Fibroblast of mammary gland (primary cell): ENCODE measurements at regions not wholly inside any gene's neighbourhood (a gene's known extent, or its start where the extent isn't known, plus 50 kb on each side); places are given as distances from the start of the nearest gene placed in this dataset.

Source experiments
- DNase-seq: peaks from one replicate; pipeline ENCODE4 v3.0.0-alpha.2; 2010; ENCODE audit warnings: low read depth
- H3K4me3 ChIP-seq: 2 replicates; pipeline ENCODE4 v1.5.1; 2011; ENCODE audit warnings: low read depth, mild to moderate bottlenecking, low read length, moderate library complexity; ENCODE audit not compliant: control insufficient read depth
- TF ChIP-seq, protein P1 (sequence below): conservative IDR thresholded peaks from 2 replicates; pipeline ENCODE4 v1.5.1; 2011; ENCODE audit warnings: low read depth, low read length, inconsistent platforms; ENCODE audit not compliant: control insufficient read depth, insufficient read depth

DNA sequence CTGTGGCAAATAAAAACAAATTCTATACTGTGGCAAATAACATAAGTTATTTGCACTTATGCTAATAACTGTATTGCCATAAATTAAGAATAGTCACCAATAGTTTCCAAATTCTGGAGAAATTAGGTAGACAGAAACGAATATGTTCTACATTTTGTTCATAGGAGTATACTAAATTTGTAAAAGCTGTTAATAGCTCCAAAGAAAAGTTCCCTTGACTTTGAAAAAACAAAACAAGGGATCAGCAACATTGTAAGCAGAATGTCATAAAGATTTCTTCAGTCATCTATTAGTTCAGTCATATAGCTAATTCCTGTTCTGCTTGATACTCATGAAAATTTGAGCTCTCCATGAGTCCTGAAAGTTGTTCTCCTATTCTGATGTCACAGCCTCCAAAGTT lies 1472.8 kb downstream of the C4orf33 start:
- TF ChIP-seq, protein P1, sequence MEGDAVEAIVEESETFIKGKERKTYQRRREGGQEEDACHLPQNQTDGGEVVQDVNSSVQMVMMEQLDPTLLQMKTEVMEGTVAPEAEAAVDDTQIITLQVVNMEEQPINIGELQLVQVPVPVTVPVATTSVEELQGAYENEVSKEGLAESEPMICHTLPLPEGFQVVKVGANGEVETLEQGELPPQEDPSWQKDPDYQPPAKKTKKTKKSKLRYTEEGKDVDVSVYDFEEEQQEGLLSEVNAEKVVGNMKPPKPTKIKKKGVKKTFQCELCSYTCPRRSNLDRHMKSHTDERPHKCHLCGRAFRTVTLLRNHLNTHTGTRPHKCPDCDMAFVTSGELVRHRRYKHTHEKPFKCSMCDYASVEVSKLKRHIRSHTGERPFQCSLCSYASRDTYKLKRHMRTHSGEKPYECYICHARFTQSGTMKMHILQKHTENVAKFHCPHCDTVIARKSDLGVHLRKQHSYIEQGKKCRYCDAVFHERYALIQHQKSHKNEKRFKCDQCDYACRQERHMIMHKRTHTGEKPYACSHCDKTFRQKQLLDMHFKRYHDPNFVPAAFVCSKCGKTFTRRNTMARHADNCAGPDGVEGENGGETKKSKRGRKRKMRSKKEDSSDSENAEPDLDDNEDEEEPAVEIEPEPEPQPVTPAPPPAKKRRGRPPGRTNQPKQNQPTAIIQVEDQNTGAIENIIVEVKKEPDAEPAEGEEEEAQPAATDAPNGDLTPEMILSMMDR: no peak
- DNase-seq: no peak
- H3K4me3 ChIP-seq: no peak overlapping the region

DNA sequence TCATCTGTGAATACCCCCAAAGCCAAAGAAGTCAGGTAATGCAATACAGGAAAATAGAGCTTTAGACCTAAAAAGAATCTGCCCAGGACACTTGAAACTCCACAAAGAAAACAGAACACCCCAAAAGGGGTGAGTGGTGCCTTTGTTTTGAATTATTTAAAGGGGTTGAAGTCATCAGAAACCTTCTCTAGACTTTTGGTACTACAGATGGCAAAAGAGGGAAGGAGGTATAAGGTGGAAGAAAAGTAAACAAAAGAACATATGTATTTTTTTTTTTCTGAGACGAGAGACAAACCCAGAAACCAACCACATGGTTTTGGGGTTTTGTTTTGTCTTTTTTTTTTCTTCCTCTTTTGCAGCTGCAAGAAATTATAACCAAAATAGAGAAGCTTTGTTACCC lies 1477.8 kb downstream of the C4orf33 start:
- DNase-seq: no peak
- TF ChIP-seq, protein P1: no peak
- no peak overlapping the region for H3K4me3 ChIP-seq

DNA sequence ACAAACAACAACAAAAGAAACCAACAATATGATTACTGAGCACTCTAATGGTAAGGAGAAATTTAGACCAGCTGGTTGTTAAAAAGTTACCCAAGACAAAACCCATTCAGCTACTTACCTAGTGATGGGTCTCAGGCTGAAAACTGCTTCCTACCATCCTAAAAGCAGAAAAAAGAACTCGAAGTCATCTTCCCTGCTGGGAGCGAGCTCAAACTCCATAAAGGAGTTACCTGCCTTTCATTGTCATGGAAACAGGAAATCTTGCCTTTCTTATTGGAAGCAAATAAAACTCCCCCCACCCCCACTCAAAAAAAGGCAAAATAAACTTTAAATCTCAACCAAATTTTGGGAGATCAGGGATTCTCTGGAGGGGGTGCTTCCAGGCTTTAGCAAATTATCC lies 1478.3 kb downstream of the C4orf33 start:
- TF ChIP-seq, protein P1: no peak
- H3K4me3 ChIP-seq: no peak overlapping the region
- no peak for DNase-seq

DNA sequence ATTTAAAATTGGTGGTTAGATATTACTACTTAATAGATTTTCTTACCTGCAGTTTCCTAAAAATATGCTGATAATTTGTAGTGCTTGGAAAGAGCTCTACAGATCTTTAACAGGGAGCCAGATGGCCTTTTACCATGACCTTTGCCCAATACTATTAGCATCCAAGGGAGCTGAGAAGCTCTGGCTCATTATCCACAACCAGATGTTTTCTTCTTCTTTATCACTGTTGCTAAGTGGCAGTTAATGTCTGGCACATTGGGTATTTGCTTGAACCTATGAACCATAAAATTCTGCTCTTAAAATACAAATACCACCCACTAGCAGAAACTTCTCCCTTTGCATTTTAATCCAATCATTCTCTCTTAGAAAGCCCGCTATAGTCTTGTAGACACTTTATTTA lies 1480.3 kb downstream of the C4orf33 start:
- no peak overlapping the region for H3K4me3 ChIP-seq
- no peak for DNase-seq
- TF ChIP-seq, protein P1: no peak

DNA sequence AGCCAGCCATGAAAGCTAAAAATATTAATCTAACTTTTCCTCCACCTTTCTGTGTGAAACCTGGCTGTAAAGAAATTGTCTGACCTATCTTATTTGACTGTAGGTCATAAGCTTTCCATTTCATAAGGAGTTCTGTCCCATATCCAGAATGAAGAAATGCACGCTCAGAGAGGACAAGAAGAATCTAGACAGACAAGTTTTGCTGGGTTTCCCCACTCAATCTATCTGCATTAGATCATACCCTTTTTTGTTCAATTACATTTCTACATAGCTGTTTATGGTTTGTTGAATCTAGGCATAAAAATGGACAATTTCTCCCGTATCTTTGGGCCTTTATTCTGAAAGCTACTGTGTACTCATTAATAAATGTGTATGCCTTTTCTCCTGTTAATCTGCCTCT lies 1495.1 kb downstream of the C4orf33 start:
- H3K4me3 ChIP-seq: no peak overlapping the region
- TF ChIP-seq, protein P1: no peak
- DNase-seq: no peak

DNA sequence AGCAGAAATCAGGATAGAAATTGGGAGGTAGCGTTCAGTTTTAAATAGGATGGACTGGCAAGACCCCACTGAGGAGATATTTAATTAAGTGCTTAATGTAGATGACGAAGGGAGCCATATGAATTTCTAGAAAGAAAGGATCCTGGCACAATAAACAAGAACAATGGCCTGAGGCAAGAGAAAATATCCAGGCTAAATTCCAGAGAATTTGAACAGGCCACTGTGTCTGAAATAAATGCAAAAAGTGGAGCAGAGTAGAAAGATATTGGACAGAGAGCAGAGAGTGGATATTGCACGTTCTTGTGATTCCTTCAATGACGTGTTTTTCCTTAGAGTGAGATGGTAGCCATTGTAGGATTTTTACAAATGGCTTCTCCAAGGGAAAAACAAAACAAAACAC lies 1504.8 kb downstream of the C4orf33 start:
- DNase-seq: no peak
- no peak overlapping the region for H3K4me3 ChIP-seq
- TF ChIP-seq, protein P1: no peak

DNA sequence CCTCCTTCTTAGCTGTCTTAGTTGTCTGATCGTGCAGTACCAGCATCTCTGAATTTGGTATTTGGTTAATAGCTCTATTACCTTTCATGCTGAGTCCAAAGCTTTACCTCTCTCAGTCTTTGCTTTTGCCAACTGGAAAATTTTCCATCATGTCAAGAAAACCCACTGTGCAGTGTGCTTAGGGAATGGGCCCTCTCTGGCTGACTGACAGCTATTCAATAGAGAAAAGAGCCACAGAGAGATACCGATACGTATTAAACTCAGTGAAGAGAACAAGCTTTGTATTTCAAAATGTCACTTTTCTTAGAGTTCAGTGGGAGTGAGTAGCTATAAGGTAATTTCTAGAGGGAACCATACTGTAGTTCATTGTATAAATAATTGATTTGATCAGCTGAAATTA lies 1507.1 kb downstream of the C4orf33 start:
- TF ChIP-seq, protein P1: no peak
- DNase-seq: no peak

More for the DNA sequence above, 1507.1 kb downstream of the C4orf33 start:
- H3K4me3 ChIP-seq: no peak overlapping the region
